GM12891 (cell line): ENCODE measurements at regions not wholly inside any gene's neighbourhood (a gene's known extent, or its start where the extent isn't known, plus 50 kb on each side); places are given as distances from the start of the nearest gene placed in this dataset.

ENCODE experiments used
- POLR2A ChIP-seq: IDR thresholded peaks from 2 replicates; pipeline ENCODE4 v1.6.1; 2011; ENCODE audit warnings: low read depth, low read length, control low read depth
- POLR2AphosphoS5 ChIP-seq: IDR thresholded peaks from 2 replicates; pipeline ENCODE4 v1.6.1; 2011; ENCODE audit warnings: low read depth, low read length, control low read depth
- TAF1 ChIP-seq: IDR thresholded peaks from 2 replicates; pipeline ENCODE4 v1.6.1; 2011; ENCODE audit warnings: low read depth, low read length, control low read depth

GRCh38 chr2:9703701-9704221, 73.0 kb upstream of the YWHAQ start:
- TF ChIP-seq POLR2AphosphoS5, result no peak
- TF ChIP-seq POLR2A, result no peak
- no peak for TF ChIP-seq TAF1
